ENCODE measurements at regions not wholly inside any gene's neighbourhood (a gene's known extent, or its start where the extent isn't known, plus 50 kb on each side); places are given as distances from the start of the nearest gene placed in this dataset.

DNA sequence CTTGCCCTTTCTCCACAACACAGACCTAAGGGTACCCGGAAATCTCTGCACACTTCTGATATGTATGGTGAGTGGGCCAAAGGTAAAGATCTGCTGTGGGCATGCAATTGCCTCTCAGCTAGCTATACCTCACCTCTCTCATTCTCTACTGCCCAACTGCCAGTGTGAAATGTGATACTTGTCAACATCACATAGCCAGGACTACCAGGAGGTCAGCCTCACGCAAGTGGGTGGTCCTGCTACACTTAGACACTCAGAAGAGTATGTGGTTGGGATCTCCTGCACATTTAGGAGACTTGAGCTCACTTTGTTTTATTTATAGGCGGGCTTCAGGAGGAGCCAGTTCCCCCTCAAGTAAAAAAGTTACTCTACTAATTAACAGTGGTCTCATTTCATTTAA is 88.0 kb upstream of the MAN2A1 start:
- TF ChIP-seq POLR2A (IDR thresholded peaks at IDR 0.05): no peak
- TF ChIP-seq, protein P1, sequence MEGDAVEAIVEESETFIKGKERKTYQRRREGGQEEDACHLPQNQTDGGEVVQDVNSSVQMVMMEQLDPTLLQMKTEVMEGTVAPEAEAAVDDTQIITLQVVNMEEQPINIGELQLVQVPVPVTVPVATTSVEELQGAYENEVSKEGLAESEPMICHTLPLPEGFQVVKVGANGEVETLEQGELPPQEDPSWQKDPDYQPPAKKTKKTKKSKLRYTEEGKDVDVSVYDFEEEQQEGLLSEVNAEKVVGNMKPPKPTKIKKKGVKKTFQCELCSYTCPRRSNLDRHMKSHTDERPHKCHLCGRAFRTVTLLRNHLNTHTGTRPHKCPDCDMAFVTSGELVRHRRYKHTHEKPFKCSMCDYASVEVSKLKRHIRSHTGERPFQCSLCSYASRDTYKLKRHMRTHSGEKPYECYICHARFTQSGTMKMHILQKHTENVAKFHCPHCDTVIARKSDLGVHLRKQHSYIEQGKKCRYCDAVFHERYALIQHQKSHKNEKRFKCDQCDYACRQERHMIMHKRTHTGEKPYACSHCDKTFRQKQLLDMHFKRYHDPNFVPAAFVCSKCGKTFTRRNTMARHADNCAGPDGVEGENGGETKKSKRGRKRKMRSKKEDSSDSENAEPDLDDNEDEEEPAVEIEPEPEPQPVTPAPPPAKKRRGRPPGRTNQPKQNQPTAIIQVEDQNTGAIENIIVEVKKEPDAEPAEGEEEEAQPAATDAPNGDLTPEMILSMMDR (IDR thresholded peaks at IDR 0.05): no peak
